ENCODE measurements at regions not wholly inside any gene's neighbourhood (a gene's known extent, or its start where the extent isn't known, plus 50 kb on each side); places are given as distances from the start of the nearest gene placed in this dataset.

DNA sequence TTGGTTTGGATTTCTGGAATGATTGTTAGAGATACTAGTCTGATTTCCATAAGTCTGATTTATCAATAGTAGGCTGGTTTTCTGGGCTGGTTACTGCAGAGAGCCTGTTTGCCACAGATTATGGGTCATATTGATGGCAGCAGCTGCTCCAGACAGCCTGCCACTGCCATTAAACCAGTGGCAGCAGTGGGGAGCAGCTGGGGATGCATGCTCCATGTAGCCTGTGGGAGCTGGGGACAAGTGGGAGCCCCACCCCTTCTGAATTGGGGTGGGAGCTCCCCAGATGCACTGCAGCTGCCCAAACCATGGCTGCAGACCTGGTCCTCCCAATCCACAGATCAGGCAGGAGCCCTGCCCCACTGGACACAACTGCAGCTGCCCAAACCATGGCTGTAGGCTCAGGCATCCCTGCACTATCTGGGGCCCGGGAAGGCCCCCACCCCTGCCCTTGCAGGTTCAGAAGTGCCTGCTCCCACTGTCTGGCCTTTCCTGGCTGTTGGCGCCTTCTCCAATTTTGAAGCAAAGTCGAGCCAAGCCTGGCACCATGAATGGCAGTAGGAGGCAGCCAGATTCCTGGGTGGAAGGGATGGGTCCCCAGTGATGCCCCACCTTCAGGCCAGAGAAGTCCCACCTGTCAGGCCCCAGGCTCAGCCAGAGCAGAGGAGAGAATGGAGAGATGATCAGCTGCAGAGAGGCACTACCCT is 402.9 kb upstream of the TYRP1 start:
- Histone ChIP-seq H3K27me3 (ENCODE audit: insufficient read depth, low read depth) (no peaks in the 10 kb centered on the region), H3K4me1 (replicated peaks; ENCODE audit: insufficient read depth) (no peaks in the 10 kb centered on the region), H3K9me2 (ENCODE audit: insufficient read depth) (no peaks in the 10 kb centered on the region), H2AFZ (no peak overlapping the region), H3F3A (ENCODE audit: insufficient read depth, low read depth) (no peaks in the 10 kb centered on the region), H3K9me3 (ENCODE audit: insufficient read depth, low read depth) (no peaks in the 10 kb centered on the region), H3K4me3 (no peak overlapping the region), H3K4me2 (no peak overlapping the region), H4K20me1 (ENCODE audit: insufficient read depth) (no peaks in the 10 kb centered on the region), H3K36me3 (ENCODE audit: low read depth) (no peaks in the 10 kb centered on the region), H3K79me2 (ENCODE audit: low read depth) (no peaks in the 10 kb centered on the region), H3K27ac (no peak overlapping the region)
- BruUV-seq (replicated peaks) = no TSS peak
- ChIA-PET CTCF (no interaction called here), POLR2A (ENCODE audit: unreplicated experiment) (no interaction called here)
- TF ChIP-seq, protein P1, sequence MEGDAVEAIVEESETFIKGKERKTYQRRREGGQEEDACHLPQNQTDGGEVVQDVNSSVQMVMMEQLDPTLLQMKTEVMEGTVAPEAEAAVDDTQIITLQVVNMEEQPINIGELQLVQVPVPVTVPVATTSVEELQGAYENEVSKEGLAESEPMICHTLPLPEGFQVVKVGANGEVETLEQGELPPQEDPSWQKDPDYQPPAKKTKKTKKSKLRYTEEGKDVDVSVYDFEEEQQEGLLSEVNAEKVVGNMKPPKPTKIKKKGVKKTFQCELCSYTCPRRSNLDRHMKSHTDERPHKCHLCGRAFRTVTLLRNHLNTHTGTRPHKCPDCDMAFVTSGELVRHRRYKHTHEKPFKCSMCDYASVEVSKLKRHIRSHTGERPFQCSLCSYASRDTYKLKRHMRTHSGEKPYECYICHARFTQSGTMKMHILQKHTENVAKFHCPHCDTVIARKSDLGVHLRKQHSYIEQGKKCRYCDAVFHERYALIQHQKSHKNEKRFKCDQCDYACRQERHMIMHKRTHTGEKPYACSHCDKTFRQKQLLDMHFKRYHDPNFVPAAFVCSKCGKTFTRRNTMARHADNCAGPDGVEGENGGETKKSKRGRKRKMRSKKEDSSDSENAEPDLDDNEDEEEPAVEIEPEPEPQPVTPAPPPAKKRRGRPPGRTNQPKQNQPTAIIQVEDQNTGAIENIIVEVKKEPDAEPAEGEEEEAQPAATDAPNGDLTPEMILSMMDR (conservative IDR thresholded peaks at IDR 0.05) = no peak
- TF ChIP-seq EZH2 (IDR thresholded peaks at IDR 0.05; ENCODE audit: low read depth) = no peak
- intact Hi-C loops (cut with micrococcal nuclease; ENCODE audit: unreplicated experiment) = no loop called here
- no peak for DNase-seq

DNA sequence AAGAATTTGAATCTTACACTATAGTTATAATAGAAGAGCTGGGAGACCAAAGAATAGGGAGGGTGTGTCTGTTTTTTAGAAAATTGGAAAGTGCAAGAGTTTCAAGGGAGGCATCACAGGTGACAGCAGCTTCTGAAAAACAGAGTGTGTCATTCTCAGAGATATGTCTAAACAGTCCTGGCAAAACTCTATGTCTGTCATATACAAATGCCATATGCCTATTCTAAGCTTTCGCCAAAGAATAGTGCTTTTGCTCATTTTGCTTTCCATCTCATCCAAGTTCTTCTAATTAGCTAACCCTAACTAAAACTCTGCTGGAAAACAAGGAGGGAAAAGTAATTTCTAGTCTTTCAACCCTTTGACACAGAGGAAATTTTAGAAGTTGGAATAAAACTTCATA is 388.0 kb upstream of the TYRP1 start:
- CTCF ChIA-PET = no interaction called here
- no peak for DNase-seq
- H3K4me3 ChIP-seq = no peak overlapping the region
- H3K79me2 ChIP-seq (ENCODE audit: low read depth) = no peaks in the 10 kb centered on the region
- intact Hi-C loops (cut with micrococcal nuclease; ENCODE audit: unreplicated experiment) = no loop called here
- no peak overlapping the region for H3K4me2 ChIP-seq
- H2AFZ ChIP-seq = no peak overlapping the region
- TF ChIP-seq EZH2 (IDR thresholded peaks at IDR 0.05; ENCODE audit: low read depth) = no peak
- TF ChIP-seq, protein P1 (conservative IDR thresholded peaks at IDR 0.05) = no peak
- H3K36me3 ChIP-seq (ENCODE audit: low read depth) = no peaks in the 10 kb centered on the region
- H3K4me1 ChIP-seq (replicated peaks; ENCODE audit: insufficient read depth) = no peaks in the 10 kb centered on the region
- BruUV-seq (replicated peaks) = no TSS peak
- no peak overlapping the region for H3K27ac ChIP-seq
- H3K9me2 ChIP-seq (ENCODE audit: insufficient read depth) = no peaks in the 10 kb centered on the region
- no peaks in the 10 kb centered on the region for H3F3A ChIP-seq (ENCODE audit: insufficient read depth, low read depth)
- no peaks in the 10 kb centered on the region for H3K9me3 ChIP-seq (ENCODE audit: insufficient read depth, low read depth)
- H3K27me3 ChIP-seq (ENCODE audit: insufficient read depth, low read depth) = no peaks in the 10 kb centered on the region
- POLR2A ChIA-PET (ENCODE audit: unreplicated experiment) = no interaction called here
- H4K20me1 ChIP-seq (ENCODE audit: insufficient read depth) = no peaks in the 10 kb centered on the region

DNA sequence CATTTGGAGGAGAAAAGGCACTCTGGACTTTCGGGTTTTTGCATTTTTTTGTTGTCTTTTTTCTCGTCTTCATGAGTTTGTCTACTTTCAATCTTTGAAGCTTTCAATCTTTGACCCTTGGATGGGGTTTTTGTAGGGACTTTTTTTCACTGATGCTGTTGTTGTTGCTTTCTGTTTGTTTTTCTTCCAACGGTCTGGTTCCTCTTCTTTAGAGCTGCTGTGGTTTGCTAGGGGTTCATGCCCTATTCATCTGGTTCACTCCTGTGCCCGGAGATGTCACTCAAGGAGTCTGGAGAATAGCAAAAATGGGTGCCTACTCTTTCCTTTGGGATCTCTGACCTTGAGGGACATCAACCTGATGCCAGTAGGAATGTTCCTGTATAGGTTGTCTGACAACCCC is 378.6 kb upstream of the TYRP1 start:
- no peak overlapping the region for H3K4me3 ChIP-seq
- TF ChIP-seq, protein P1 (conservative IDR thresholded peaks at IDR 0.05) = no peak
- TF ChIP-seq EZH2 (IDR thresholded peaks at IDR 0.05; ENCODE audit: low read depth) = no peak
- no peaks in the 10 kb centered on the region for H4K20me1 ChIP-seq (ENCODE audit: insufficient read depth)
- H3K4me2 ChIP-seq = no peak overlapping the region
- H2AFZ ChIP-seq = no peak overlapping the region
- no peaks in the 10 kb centered on the region for H3K79me2 ChIP-seq (ENCODE audit: low read depth)
- CTCF ChIA-PET = no interaction called here
- no peaks in the 10 kb centered on the region for H3K9me3 ChIP-seq (ENCODE audit: insufficient read depth, low read depth)
- H3K27ac ChIP-seq = no peak overlapping the region
- intact Hi-C loops (cut with micrococcal nuclease; ENCODE audit: unreplicated experiment) = no loop called here
- no TSS peak for BruUV-seq (replicated peaks)
- no peaks in the 10 kb centered on the region for H3K36me3 ChIP-seq (ENCODE audit: low read depth)
- no peaks in the 10 kb centered on the region for H3K9me2 ChIP-seq (ENCODE audit: insufficient read depth)
- POLR2A ChIA-PET (ENCODE audit: unreplicated experiment) = no interaction called here
- H3F3A ChIP-seq (ENCODE audit: insufficient read depth, low read depth) = no peaks in the 10 kb centered on the region
- no peak for DNase-seq
- no peaks in the 10 kb centered on the region for H3K4me1 ChIP-seq (replicated peaks; ENCODE audit: insufficient read depth)
- H3K27me3 ChIP-seq (ENCODE audit: insufficient read depth, low read depth) = no peaks in the 10 kb centered on the region

All from PC-9 (cell line).